Mammary epithelial cell (primary cell): ENCODE measurements at regions not wholly inside any gene's neighbourhood (a gene's known extent, or its start where the extent isn't known, plus 50 kb on each side); places are given as distances from the start of the nearest gene placed in this dataset.

Experiments used
- EZH2 ChIP-seq: IDR thresholded peaks from 2 replicates; pipeline ENCODE4 v1.6.1; 2012; ENCODE audit warnings: low read length, inconsistent platforms, borderline replicate concordance
- TF ChIP-seq, protein P1 (sequence below), 2 donors: IDR thresholded peaks in 1 of 2; conservative IDR thresholded peaks in 1 of 2; 2 replicates each; pipeline ENCODE4 v1.5.1; 2011 to 2012; ENCODE audit warnings: inconsistent platforms in 2 of 2, low read length in 2 of 2, mild to moderate bottlenecking in 2 of 2, control low read depth in 1 of 2, low read depth in 1 of 2; ENCODE audit not compliant: insufficient read depth in 1 of 2; ENCODE audit errors: extremely low read depth in 1 of 2

DNA sequence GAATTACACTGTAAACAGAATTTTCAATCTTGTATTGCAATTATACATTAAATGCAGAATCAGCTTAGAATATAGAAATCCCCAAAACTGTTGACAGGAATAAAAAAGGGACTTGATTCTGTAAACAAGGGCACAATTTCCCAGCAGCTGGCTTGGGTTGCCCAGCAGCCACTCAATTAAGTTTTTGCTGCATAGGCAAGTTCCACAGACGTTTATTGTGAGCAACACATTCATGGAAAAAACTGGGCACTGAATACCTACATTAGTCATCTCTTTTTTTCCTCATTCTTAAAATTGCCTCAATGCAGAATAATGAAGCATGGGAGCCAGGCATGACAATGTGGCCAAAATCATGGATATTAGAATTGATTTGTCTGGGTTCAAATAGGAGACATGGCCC lies 421.8 kb upstream of the ANO5 start:
- TF ChIP-seq, protein P1, sequence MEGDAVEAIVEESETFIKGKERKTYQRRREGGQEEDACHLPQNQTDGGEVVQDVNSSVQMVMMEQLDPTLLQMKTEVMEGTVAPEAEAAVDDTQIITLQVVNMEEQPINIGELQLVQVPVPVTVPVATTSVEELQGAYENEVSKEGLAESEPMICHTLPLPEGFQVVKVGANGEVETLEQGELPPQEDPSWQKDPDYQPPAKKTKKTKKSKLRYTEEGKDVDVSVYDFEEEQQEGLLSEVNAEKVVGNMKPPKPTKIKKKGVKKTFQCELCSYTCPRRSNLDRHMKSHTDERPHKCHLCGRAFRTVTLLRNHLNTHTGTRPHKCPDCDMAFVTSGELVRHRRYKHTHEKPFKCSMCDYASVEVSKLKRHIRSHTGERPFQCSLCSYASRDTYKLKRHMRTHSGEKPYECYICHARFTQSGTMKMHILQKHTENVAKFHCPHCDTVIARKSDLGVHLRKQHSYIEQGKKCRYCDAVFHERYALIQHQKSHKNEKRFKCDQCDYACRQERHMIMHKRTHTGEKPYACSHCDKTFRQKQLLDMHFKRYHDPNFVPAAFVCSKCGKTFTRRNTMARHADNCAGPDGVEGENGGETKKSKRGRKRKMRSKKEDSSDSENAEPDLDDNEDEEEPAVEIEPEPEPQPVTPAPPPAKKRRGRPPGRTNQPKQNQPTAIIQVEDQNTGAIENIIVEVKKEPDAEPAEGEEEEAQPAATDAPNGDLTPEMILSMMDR (conservative IDR thresholded peaks at IDR 0.05 in 1 of 2, IDR thresholded peaks at IDR 0.05 in 1 of 2; ENCODE audit: extremely low read depth in 1 of 2, insufficient read depth in 1 of 2, low read depth in 1 of 2, low read length in 2 of 2) = no peak
- TF ChIP-seq EZH2 = no peak
